ENCODE measurements at regions not wholly inside any gene's neighbourhood (a gene's known extent, or its start where the extent isn't known, plus 50 kb on each side); places are given as distances from the start of the nearest gene placed in this dataset.

DNA sequence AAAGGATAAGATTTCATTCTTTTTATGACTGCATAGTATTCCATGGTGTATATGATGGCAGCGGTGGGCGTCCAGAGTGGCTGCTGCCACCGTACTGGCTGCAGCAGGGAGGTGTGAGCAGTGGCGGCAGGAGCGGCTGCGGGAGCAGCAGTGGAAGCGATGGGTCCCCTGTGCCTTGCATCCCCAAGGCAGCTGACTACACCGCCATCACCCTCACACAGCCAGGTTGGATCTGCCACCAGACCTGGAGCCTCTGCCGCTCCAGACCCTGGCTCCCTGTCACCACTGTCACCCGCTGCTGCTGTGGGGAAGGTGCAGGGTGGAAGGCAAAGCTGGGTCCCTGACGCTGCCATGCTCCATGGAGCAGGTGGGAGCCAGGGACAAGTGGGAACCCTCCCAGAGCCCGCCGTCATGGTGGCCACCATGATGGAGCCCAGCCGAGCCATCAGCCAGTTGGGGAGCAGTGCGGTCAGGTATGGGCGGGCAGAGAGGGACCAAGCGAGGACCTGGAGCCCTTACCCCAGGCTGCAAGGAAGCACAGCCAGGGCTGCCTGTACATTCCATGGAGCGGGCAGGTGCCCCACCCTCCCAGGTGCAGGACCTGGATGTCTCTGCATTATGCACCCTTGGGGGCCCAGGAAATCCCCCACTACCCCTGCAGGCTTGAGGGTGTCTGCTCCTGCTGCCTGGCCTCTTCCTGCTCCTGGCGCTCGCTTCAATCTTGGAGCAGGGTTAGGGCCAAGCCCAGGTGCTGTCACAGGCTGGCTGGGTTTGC is 226.1 kb downstream of the OTOR start:
- TF ChIP-seq GATA2 (IDR thresholded peaks at IDR 0.05; ENCODE audit: low read depth, low read length) (no peak), GATA3 (IDR thresholded peaks at IDR 0.05; ENCODE audit: low read depth, low read length) (no peak)

Measured in SH-SY5Y (cell line).